ENCODE measurements at regions not wholly inside any gene's neighbourhood (a gene's known extent, or its start where the extent isn't known, plus 50 kb on each side); places are given as distances from the start of the nearest gene placed in this dataset.
"Not testable (repeated sequence)": the region's sequence is repeated elsewhere in the genome, so short reads cannot be mapped to it uniquely, and the experiment has no call there.

DNA sequence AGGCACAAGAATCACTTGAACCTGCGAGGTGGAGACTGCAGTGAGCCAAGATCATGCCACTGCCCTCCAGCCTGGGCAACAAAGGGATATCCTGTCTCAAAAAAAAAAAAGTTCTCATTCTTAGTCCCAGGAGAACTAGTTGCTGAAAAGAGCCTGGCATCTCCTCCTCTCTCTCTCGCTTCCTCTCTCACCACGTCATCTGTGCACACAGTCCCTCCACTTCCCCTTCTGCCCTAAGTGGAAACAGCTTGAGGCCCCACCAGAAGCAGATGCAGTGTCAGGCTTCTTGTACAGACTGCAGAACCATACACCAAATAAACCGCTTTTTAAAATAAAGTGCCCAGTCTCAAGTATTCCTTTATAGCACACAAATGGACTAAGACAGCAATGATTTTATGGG lies 175.3 kb downstream of the NPIPA8 start:
- DNase-seq; ATAC-seq; intact Hi-C loops (cut with DNase I, micrococcal nuclease): not testable (repeated sequence)

DNA sequence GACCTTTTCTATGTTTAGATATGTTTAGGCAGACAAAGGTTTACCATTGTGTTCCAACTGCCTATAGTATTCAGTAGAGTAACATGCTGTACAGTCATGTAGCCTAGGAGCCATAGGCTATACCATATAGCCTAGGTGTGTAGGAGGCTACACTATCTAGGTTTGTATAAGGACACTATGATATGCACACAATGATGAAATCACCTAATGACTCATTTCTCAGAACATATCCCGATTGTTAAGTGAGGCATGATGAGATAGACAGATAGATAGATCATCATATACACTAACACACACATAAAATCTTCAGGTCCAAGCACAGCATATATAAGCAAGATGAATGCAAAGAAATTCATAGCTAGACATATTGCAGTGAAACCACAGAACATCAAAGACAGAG lies 177.4 kb downstream of the NPIPA8 start:
- DNase-seq; intact Hi-C loops (cut with DNase I, micrococcal nuclease); ATAC-seq: not testable (repeated sequence)

DNA sequence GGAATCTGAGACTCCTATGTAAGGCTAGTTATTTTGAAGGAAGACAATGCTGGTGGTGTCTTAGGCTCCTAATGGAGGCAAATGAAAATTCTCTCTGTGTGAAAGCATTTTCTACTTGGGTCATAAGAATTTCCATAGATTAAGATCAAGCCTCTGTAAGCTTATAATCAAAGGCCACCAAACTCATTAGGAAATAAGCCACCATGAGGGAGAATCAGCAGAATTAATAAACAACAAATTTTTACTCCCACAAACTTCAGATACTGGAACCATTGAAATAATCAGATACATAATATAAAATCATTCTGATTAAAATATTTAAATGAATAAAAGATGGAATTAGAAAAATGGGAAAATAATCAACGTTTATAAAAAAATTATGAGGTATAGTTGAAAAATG lies 178.7 kb downstream of the NPIPA8 start:
- ATAC-seq; intact Hi-C loops (cut with DNase I, micrococcal nuclease); DNase-seq: not testable (repeated sequence)

DNA sequence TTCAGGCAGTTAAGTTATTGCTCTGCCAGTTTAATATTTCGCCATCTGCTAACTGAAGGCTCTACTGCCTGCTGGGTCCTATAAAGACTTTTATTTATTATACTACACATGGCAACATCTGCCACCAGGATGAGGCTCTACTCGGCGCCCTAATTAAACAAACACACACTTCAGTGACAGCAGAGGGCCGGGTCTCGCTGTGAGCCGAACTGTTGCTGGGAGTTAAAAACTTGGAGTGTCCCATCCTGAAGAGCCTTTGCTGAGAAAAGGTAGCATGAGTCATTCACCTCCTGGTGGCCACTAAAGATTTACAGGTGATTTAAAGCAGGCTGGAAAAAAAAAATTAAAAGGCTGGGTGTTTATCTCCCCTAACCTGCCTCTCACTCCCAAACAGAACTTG lies 183.7 kb downstream of the NPIPA8 start:
- DNase-seq; intact Hi-C loops (cut with DNase I, micrococcal nuclease): not testable (repeated sequence)
- ATAC-seq = peak; percentile 75

DNA sequence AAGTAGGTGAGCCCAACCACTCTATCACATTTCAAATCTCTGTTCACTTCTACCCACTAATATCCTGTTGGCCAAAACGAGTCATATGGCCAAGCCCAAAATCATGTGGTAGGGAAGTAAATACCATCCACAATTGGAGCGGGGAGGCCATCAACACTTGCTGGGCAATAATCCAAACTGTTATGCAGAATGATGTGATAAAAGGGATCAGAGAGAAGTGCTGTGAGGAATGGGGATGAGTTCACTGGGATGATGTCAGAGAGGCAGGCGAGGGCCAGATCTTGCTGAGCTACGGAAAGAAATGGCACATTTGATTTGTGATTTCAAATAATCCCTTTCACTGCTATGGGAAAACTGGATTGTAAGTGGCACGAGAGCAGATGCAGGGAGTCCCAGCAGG lies 188.4 kb downstream of the NPIPA8 start:
- intact Hi-C loops (cut with DNase I, micrococcal nuclease); ATAC-seq: not testable (repeated sequence)

DNA sequence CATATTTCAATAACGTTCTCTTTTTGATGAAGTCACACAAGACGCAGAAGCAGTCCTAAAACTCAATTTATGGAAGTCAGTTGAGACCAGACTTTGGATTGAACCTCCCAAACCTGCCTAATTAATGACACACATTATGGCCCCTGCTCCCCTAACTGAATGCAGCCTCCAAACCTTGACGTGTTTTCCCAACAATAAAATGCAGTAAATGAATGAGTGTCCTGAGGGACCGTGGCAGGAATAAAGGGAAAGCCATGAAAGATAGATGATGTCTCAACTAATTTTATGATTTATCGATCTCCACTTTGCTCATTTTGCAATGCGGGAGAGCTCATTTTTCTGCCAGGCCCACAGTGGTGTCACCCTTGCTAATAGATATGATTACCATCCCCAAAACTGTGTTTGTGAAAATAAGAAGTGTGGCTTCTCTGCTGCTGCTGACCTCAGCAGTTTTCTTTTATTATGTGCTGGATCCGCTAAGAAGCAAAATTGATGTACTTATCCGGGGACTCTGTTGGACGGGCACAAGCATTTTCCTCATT lies 189.9 kb downstream of the NPIPA8 start:
- intact Hi-C loops (cut with DNase I, micrococcal nuclease); ATAC-seq; DNase-seq: not testable (repeated sequence)

More for the DNA sequence above, 188.4 kb downstream of the NPIPA8 start:
- DNase-seq = not testable (repeated sequence)

DNA sequence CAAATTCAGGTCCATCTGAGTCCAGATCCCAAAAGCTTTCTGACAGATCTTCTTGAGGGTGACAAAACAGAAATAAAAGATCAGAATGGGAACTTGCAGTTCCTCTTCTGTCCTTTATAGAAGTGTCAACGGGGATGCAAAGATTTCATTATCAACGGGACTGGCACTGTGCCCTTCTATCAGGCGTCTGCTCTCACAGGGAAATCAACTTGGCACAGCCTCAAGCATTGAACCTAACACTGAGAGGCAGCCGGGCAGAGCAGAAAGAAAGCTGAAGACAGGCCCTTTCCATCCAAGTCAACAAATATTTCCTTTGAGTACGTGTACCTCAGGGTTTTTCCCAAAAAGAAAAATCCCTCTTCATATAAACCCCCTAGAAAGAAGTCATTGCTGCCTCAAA lies 194.5 kb downstream of the NPIPA8 start:
- intact Hi-C loops (cut with DNase I, micrococcal nuclease); DNase-seq: not testable (repeated sequence)
- ATAC-seq = peak; percentile 36

DNA sequence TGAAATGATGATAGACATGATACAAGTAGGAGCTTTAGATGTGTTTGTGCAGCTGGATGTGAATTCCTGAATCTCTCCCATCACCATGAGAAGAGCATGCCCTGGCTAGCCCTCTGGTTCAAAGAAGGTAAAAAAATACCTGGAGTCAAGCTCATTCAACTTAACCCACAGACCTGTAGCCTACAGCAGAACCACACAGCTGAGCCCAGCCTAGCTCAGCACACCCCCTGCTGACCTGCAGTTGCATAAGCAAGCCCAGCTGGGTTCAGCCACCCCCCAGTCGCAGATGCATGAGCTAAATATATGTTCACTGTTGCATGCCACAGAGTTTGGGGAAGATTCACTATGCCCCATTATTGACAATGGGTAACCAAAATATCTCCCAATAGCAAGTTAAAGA lies 200.2 kb downstream of the NPIPA8 start:
- ATAC-seq; intact Hi-C loops (cut with DNase I, micrococcal nuclease); DNase-seq: not testable (repeated sequence)

DNA sequence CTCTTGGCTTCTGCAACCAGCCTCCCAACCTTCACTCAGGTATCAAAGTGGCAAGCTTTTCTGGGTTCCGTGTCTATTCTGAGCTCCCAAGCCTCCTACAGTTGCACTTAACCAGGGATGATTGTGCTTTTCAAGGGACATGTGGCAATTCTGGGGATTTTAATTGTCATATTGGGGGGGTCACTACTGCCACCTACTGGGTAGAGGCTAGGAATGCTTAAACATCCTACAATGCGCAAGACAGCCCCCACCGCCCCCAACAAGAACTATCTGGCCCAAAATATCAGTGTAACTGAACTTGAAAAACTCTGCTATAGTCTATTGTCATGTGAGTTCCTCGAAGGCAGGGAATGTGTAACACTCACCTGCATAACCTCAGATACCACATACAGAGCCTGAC lies 201.5 kb downstream of the NPIPA8 start:
- ATAC-seq; DNase-seq; intact Hi-C loops (cut with DNase I, micrococcal nuclease): not testable (repeated sequence)

DNA sequence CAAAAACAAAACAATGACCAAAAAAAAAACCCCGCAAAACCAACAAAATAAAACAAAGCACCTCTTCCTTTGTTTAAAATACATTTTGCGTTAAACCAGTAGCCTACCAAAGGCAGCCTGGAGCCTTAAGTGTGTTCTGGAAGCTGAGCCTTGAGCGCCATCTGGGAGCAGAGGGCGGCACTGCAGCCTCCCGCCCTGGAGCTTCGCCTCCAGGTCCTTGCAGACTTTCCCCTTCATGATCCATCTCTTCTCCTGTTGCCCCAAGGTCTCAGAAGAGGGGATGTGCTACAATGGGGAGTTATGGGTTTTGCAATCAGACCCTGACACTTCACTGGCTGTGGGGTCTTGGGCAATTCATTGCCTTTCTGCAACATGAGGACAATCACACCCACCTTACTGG lies 204.9 kb downstream of the NPIPA8 start:
- intact Hi-C loops (cut with DNase I, micrococcal nuclease); DNase-seq: not testable (repeated sequence)
- ATAC-seq = peak; percentile 70

DNA sequence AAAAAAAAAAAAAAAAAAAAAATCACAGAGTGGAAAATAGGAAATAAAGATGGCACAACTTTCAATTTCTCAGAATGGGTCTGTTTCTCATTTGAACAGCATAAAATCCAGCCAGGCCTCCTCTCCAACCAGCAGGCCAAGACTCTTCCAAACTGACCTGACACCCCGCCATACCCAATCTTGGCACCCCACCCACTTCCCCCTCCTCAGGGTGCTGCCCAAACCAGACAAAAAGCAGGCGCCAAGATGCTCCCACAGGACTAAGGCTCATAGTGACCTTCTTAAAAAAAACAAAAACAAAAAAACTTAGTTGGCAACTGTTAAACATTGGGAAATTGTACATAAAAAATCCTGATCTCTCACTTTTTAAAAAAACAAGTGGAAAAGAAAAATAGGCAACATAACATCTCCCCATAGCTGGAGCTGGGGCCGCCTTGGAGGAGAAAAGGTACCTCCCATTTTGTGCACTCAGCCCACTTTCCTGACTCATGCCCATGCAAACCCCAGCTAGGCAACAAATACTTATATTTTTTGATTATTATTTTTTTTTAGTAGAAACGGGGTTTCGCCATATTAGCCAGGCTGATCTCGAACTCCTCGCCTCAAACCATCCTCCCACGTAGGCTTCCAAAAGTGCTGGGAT lies 205.9 kb downstream of the NPIPA8 start:
- ATAC-seq; DNase-seq; intact Hi-C loops (cut with DNase I, micrococcal nuclease): not testable (repeated sequence)

DNA sequence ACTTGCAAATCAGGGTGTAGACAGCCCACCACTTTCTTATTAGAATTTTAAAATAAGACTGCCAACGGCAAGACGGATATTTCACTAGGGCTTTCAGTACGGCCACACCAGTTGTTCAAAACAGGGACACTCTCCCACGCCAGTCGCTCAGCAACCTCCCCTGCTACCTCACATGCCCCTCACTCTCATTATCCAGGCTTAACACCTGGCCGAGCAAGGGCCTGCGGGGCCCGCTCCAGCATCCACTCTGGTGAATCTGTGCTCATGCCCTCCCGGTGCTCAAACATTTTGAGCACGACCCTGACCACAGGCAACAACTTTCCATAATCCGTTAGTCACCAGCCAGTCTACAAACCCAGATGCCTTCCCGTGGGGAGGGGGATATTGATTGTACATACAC lies 209.5 kb downstream of the NPIPA8 start:
- ATAC-seq; DNase-seq; intact Hi-C loops (cut with DNase I, micrococcal nuclease): not testable (repeated sequence)

DNA sequence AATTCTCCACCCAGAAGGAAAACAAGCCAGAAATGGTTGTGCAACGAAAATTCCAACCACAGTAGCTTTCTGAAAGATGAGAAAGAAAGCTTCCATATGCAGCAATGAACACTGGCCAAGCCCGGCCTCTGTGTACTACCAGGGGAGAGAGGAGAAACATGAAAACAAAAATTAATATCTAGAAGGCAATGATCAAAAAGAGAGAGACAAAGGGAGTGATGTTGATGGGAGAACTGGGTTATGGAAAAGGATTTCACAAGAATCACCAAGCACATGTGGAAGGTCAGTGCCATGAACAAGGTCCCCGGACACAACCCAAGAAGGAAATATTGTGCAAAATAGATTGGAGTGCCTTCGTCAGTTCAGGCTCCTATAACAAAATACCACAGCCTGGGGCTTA lies 217.4 kb downstream of the NPIPA8 start:
- ATAC-seq; intact Hi-C loops (cut with DNase I, micrococcal nuclease); DNase-seq: not testable (repeated sequence)

DNA sequence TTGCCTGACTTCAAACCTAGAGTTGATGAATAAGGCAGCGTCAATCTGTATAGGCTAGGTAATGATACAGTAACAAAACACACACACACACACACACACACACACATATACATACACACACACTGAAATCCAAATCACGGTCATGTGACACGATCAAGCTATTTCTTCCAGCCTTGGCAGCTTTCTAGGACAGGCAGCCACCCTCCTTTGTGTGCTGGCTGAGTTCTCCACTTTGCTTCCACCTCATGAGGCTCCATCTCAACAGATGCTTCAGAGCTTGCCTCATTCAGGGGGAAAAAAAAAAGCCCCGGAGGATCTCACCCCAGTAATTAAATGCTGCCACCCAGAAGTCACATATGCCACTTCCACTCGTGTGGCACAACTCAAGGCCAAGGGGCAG lies 217.9 kb downstream of the NPIPA8 start:
- ATAC-seq; intact Hi-C loops (cut with DNase I, micrococcal nuclease); DNase-seq: not testable (repeated sequence)

DNA sequence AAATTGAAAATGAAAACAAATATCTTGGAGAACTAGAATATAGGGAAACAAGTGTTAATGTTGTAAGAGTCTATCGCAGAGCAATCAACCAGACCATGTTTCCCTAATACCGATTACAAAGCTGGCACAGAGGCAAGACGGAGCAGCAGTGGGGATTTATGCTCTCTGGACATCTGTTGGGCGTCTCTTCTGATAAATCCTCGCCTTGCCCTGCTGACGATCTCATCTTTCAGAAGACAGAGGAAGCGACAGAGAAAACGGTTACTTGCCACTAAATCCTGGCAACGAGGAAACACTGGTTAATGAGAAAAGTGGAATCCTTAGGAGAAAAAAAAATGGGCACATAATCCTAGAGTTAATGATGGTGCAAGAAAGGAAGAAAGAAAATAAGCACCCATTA lies 218.5 kb downstream of the NPIPA8 start:
- ATAC-seq, DNase-seq: not testable (repeated sequence)

DNA sequence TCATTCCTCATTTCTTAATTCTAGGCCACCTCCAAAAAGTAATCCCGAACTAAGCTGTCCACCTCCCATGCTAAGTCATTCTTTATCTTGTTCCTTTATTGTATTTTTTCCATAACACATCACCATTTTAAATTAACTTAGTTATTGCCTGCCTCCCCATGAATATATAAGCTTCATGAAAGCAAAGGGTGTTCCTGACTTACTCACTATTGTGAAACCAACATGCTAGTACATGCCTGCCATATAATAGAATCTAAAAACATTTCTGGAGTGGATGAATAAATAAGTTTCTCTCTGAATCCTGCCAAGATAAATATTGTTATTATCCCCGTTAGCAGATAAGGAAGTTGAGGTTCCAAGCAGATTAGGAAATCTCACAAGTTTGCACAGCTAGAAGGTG lies 232.1 kb downstream of the NPIPA8 start:
- intact Hi-C loops (cut with DNase I, micrococcal nuclease); ATAC-seq; DNase-seq: not testable (repeated sequence)

More for the DNA sequence above, 218.5 kb downstream of the NPIPA8 start:
- intact Hi-C loops (cut with DNase I, micrococcal nuclease) = not testable (repeated sequence)

DNA sequence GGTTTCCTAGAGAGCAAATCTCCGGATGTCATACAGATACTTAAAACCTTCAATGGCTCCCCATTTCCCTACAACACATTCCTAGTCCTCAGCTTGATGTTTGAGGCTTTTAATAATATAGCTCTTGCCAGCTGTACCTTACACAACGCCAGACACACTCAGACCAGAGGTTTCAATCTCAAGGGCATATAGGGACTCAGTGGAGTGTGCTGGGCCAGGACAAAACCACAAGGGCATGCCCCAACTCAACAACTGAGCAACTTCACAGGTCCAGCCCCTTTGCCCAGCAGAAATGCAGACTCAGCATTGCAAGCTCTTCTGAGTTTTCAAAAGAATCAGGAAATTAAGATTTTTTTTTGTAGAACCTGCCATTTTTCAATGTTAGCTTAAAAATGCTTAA lies 235.5 kb downstream of the NPIPA8 start:
- ATAC-seq; intact Hi-C loops (cut with DNase I, micrococcal nuclease); DNase-seq: not testable (repeated sequence)

DNA sequence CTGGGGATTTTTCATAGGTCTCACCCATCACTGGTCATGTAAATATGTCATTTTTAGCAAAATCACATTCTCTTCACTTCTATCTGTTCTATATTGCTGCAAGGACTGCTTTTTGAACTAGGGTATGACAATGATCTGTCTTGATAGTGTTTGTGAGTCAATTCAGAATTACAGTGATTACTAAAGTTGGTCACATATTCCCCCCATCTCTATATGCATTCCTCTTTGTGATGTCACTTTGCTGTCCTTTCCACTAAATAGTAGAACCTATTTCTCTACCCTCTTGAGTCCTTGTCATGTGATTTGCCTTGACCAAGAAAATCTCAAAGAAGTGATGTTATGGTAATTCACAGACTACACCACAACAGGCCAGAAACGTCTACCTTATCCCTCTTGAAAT lies 243.9 kb downstream of the NPIPA8 start:
- ATAC-seq; DNase-seq; intact Hi-C loops (cut with DNase I, micrococcal nuclease): not testable (repeated sequence)

DNA sequence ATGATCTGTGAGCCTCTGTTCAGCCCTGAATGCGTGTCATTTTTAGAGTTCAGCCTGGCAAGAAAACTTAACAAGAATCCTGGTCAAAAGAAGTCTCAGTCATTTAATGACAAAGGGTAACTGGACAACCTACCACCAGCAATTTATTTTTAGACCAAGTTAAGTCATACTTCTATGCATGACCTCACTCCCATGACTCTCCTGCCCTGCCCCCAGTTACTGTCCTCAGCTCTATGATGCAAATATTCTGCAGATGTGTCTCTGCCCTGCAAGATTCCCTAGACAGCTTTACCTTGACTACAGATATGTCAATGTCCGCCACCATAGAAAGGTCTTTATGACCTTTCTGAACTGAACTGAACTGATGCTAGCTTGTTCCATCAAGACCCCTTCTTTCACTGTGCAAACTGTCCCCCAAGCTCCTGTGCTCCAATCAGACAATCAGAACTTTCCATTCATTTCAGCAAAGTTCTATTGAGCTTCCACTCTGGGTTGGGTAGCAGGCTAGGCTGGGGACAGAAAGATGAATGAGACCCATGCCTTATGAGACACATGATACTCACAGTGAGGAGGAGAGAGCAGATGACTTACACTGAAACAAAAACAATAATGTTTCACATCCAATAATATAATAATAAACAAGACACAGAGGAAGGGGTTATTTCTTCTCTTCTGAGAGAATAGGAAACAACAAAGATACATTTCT lies 255.7 kb downstream of the NPIPA8 start:
- DNase-seq; ATAC-seq; intact Hi-C loops (cut with DNase I, micrococcal nuclease): not testable (repeated sequence)

DNA sequence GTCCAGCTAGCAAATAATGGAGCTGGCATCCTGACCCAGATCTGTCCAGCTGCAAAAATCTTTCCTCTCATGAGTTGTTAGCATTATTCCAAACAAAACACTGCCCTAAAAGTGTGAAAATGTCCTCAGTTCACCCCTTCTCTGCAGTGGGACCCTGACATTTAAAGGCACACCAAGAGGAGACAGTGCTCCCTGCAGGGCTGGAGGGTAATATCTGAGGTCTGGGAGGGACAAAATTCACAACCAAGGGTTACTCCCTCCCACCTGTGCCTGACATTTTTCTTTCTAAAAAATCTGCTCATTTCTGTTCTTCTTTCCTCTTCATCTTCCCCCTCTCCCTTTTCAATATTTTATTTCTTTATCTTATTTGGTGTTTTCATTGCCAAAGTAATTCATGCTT lies 258.6 kb downstream of the NPIPA8 start:
- ATAC-seq; DNase-seq; intact Hi-C loops (cut with DNase I, micrococcal nuclease): not testable (repeated sequence)

Data from left colon (tissue), 2 donors.